Coronary artery (tissue), 2 donors: ENCODE measurements at regions not wholly inside any gene's neighbourhood (a gene's known extent, or its start where the extent isn't known, plus 50 kb on each side); places are given as distances from the start of the nearest gene placed in this dataset.

Source experiments
- DNase-seq: peaks from one replicate; pipeline ENCODE4 v3.0.0-alpha.2; 2017; ENCODE audit warnings: low spot score
- H3K27ac ChIP-seq, 2 donors: fragments of 200-600 bp; sonication (generic); one replicate each; pipeline ENCODE4 v1.5.1; 2016 to 2019
- H3K4me3 ChIP-seq: fragments of 200-600 bp; sonication (generic); 2 replicates; pipeline ENCODE4 v1.5.1; 2016; ENCODE audit warnings: mild to moderate bottlenecking, moderate library complexity
- TF ChIP-seq, protein P1 (sequence below): fragments of 200-600 bp; sonication (generic); IDR thresholded peaks from one replicate; pipeline ENCODE4 v1.5.1; 2019; ENCODE audit warnings: antibody characterized with exemption

DNA sequence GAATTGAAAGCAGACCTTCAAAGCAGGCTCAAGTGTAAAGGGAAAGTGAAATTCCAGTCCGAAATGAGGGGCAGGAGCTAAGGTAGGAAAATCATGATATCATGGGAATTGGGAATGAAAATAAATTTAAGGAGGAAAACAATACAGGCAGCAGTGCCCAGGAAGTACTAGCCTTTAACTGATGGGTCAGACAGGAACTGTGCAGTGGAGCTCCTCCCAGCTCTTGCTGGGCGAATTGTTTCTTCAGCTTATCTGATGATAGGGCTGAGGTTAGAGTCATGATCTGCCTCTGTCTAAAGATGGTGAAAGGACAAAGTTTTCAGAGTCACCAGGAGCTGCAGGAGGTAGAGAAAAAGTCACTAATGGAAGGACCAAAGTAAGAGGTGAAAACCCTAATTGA is 457.9 kb upstream of the PTCHD4 start:
- TF ChIP-seq, protein P1, sequence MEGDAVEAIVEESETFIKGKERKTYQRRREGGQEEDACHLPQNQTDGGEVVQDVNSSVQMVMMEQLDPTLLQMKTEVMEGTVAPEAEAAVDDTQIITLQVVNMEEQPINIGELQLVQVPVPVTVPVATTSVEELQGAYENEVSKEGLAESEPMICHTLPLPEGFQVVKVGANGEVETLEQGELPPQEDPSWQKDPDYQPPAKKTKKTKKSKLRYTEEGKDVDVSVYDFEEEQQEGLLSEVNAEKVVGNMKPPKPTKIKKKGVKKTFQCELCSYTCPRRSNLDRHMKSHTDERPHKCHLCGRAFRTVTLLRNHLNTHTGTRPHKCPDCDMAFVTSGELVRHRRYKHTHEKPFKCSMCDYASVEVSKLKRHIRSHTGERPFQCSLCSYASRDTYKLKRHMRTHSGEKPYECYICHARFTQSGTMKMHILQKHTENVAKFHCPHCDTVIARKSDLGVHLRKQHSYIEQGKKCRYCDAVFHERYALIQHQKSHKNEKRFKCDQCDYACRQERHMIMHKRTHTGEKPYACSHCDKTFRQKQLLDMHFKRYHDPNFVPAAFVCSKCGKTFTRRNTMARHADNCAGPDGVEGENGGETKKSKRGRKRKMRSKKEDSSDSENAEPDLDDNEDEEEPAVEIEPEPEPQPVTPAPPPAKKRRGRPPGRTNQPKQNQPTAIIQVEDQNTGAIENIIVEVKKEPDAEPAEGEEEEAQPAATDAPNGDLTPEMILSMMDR: no peak
- H3K27ac ChIP-seq: no peak overlapping the region

DNA sequence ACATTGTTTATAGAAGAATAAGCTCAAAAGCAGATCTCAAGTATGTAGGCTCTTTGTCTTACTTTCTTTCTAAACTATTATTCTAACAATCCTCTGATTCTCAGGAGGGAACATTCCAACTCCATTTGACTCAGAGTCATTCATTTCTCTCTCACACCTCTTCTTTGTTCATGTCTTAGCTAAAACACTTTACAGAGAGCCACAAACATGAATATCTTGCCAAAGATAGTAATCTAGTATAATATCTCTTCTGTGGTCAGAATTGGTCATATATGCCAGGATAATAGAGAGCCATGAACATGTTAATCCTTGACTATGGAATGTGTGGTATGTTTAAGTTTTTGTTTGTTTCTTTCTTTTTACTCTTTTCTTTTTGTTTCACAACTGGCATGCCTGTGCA is 456.0 kb upstream of the PTCHD4 start:
- TF ChIP-seq, protein P1: no peak

More for the DNA sequence above, 457.9 kb upstream of the PTCHD4 start:
- no peak overlapping the region for H3K4me3 ChIP-seq
- DNase-seq: no peak

DNA sequence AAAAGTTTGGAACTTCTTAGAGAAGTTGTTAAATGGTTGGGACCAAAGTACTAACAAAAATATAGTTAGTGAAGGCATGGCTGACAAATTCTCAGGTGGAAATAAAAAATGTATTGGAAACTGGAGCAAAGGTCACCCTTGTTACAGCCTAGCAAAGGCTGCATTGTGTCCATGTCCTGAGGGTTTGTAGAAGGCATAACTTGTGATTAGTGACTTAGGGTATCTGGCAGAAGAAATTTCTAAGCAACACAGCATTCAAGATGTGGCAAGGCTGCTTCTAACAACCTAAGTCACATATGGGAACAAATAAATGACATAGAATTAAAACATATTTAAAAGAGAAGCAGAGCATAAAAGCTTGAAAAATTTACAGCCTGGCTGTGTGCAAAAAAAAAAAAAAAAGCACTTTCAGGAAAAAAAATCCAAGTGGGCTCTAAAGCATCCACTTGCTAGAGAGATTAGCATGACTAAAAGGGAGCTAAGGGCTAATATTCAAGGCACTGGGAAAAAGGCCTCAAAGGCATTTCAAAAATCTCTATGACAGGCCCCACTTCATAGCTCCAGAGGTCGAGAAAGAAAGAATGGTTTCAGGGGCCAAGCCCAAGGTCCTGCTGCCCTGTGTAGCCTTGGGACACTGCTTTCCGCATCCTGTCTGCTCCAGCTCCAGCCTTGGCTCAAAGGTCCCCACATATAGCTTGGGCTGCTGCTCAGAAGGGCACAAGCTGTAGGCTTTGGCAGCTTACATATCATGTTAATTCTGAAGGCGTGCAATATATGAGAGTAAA is 453.2 kb upstream of the PTCHD4 start:
- TF ChIP-seq, protein P1: no peak
- no peak for DNase-seq
- no peak overlapping the region for H3K4me3 ChIP-seq

More for the DNA sequence above, 456.0 kb upstream of the PTCHD4 start:
- no peak overlapping the region for H3K27ac ChIP-seq
- no peak for DNase-seq
- no peak overlapping the region for H3K4me3 ChIP-seq

DNA sequence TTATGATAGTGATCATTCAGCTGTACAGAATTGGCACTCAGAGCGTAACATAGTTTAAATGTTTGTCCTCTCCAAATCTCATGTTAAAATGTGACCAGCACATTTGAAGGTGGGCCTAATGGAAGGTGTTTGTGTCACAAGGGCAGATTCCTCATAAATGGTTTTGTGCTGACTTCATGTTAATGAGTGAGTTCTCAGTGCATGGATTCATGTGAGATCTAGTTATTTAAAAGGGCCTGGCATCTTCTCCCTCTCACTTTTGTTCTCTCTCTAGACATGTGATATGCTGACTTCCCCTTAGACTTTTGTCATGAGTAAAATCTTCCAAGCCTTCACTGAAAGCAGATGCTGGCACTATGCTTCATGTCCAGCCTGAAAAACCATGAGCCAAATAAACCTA is 452.4 kb upstream of the PTCHD4 start:
- no peak overlapping the region for H3K27ac ChIP-seq
- TF ChIP-seq, protein P1: no peak
- no peak for DNase-seq
- no peak overlapping the region for H3K4me3 ChIP-seq

More for the DNA sequence above, 453.2 kb upstream of the PTCHD4 start:
- H3K27ac ChIP-seq: no peak overlapping the region

DNA sequence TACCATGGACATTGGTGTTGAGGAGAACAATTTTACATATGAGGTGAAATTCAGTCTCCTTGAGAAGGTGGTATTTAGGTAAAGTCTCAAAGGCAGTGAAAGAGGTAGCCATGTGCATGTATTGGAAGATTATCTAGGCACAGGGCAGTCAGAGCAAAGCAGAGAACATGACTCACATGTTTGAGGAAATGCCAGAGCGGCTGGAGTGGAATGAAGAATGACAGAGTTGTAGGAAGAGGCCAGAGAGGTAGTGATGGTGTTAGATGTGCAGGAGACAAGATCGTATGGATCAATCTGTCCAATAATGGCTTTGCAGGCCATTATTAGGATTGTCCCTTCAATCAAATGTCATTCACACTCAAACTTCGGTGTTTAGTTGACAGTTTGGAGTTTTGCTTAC is 449.4 kb upstream of the PTCHD4 start:
- H3K27ac ChIP-seq: no peak overlapping the region
- TF ChIP-seq, protein P1: no peak
- DNase-seq: no peak
- no peak overlapping the region for H3K4me3 ChIP-seq

DNA sequence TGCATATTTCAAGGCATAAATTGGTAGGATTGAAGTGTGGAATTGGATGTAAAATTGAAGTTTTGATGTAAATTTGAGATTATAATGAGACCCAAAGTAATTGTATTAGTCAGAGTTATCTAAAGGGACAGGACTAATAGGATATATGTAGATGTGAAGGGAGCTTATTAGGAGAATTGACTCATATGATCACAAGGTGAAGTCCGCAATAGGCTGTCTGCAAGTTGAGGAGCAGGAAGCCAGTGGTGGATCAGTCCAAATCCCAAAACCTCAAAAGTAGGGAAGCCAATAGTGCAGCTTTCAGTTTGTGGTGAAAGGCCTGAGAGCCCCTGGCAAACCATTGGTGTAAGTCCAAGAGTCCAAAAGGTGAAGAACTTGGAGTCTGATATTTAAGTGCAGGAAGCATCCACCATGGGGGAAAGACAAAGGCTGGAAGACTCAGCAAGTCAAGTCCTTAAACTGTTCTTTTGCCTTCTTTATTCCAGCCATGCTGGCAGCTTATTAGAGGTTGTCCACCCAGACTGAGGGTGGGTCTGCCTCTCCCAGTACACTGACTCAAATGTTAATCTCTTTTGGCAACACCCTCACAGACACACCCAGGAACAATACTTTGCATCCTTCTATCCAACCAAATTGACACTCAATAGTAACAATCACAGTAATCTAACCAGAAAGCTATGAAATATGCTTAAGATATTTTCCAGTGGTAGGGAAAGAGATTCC is 442.6 kb upstream of the PTCHD4 start:
- TF ChIP-seq, protein P1: no peak
- Histone ChIP-seq H3K27ac (no peak overlapping the region), H3K4me3 (no peak overlapping the region)
- no peak for DNase-seq
